GM18520 (cell line): ENCODE measurements at regions not wholly inside any gene's neighbourhood (a gene's known extent, or its start where the extent isn't known, plus 50 kb on each side); places are given as distances from the start of the nearest gene placed in this dataset.
"Not testable (repeated sequence)": the region's sequence is repeated elsewhere in the genome, so short reads cannot be mapped to it uniquely, and the experiment has no call there.

Experiments
- ATAC-seq: cut with Tn5 transposase; IDR thresholded peaks from one replicate; pipeline ENCODE4 v1.9.1; 2021; ENCODE audit not compliant: unreplicated experiment

GRCh38 chr11:15828215-15828853 lies 528.0 kb downstream of the SOX6 start:
- ATAC-seq = no peak

- ATAC-seq = no peak
Measured at GRCh38 chr11:15829312-15829711, 527.0 kb downstream of the SOX6 start.

- ATAC-seq = no peak
Measured at GRCh38 chr11:15830741-15831428, 525.5 kb downstream of the SOX6 start.

GRCh38 chr11:15835788-15836411 lies 520.4 kb downstream of the SOX6 start:
- ATAC-seq = no peak

GRCh38 chr11:15836795-15837194 lies 519.6 kb downstream of the SOX6 start:
- ATAC-seq = no peak

- no peak for ATAC-seq
Measured at GRCh38 chr11:15837901-15838489, 518.4 kb downstream of the SOX6 start.

GRCh38 chr11:15839061-15839460 lies 517.3 kb downstream of the SOX6 start:
- ATAC-seq = no peak

GRCh38 chr11:15840966-15841365 lies 515.4 kb downstream of the SOX6 start:
- ATAC-seq = no peak

GRCh38 chr11:15841931-15842740 lies 514.2 kb downstream of the SOX6 start:
- no peak for ATAC-seq

GRCh38 chr11:15843309-15843872 lies 513.0 kb downstream of the SOX6 start:
- no peak for ATAC-seq

- no peak for ATAC-seq
Measured at GRCh38 chr11:15845261-15845660, 511.1 kb downstream of the SOX6 start.

- no peak for ATAC-seq
Measured at GRCh38 chr11:15848631-15849168, 507.6 kb downstream of the SOX6 start.

GRCh38 chr11:15849257-15849656 lies 507.1 kb downstream of the SOX6 start:
- ATAC-seq = no peak

GRCh38 chr11:15850335-15850734 lies 506.0 kb downstream of the SOX6 start:
- ATAC-seq = not testable (repeated sequence)

- no peak for ATAC-seq
Measured at GRCh38 chr11:15851051-15851498, 505.3 kb downstream of the SOX6 start.

GRCh38 chr11:15852179-15852578 lies 504.2 kb downstream of the SOX6 start:
- no peak for ATAC-seq

GRCh38 chr11:15854245-15854644 lies 502.1 kb downstream of the SOX6 start:
- no peak for ATAC-seq

GRCh38 chr11:15858881-15859280 lies 497.5 kb downstream of the SOX6 start:
- ATAC-seq = no peak

GRCh38 chr11:15859411-15859810 lies 496.9 kb downstream of the SOX6 start:
- no peak for ATAC-seq

GRCh38 chr11:15861256-15861655 lies 495.1 kb downstream of the SOX6 start:
- ATAC-seq = no peak
